Nephron (organoid): ENCODE measurements at regions not wholly inside any gene's neighbourhood (a gene's known extent, or its start where the extent isn't known, plus 50 kb on each side); places are given as distances from the start of the nearest gene placed in this dataset.
A peak's percentile ranks its signal among the peaks of the same experiment; 100 is the strongest.

Experiments used
- H3K27ac Mint-ChIP-seq, 3 experiments: 2 replicates each; pipeline ENCODE4 v1.8.0; 2020; ENCODE audit warnings: mixed read lengths in 3 of 3, mild to moderate bottlenecking in 2 of 3, moderate library complexity in 1 of 3
- H3K27me3 Mint-ChIP-seq: 2 replicates; pipeline ENCODE4 v1.8.0; 2021; ENCODE audit warnings: low read depth, mild to moderate bottlenecking, moderate library complexity, mixed read lengths
- H3K36me3 Mint-ChIP-seq: 2 replicates; pipeline ENCODE4 v1.8.0; 2020; ENCODE audit warnings: low read depth, mixed read lengths
- H3K4me1 Mint-ChIP-seq: 2 replicates; pipeline ENCODE4 v1.8.0; 2020; ENCODE audit warnings: mixed read lengths
- H3K4me3 Mint-ChIP-seq, 3 experiments: 2 replicates each; pipeline ENCODE4 v1.8.0; 2020; ENCODE audit warnings: mild to moderate bottlenecking in 3 of 3, mixed read lengths in 3 of 3, moderate library complexity in 2 of 3
- H3K9me3 Mint-ChIP-seq: 2 replicates; pipeline ENCODE4 v1.8.0; 2020; ENCODE audit warnings: mixed read lengths
- TF ChIP-seq, protein P1 (sequence below), 3 experiments: fragments of 200-600 bp; sonication (generic); IDR thresholded peaks; one replicate each; pipeline ENCODE4 v1.5.0; 2021; ENCODE audit warnings: antibody characterized with exemption in 3 of 3; ENCODE audit not compliant: unreplicated experiment in 3 of 3

DNA sequence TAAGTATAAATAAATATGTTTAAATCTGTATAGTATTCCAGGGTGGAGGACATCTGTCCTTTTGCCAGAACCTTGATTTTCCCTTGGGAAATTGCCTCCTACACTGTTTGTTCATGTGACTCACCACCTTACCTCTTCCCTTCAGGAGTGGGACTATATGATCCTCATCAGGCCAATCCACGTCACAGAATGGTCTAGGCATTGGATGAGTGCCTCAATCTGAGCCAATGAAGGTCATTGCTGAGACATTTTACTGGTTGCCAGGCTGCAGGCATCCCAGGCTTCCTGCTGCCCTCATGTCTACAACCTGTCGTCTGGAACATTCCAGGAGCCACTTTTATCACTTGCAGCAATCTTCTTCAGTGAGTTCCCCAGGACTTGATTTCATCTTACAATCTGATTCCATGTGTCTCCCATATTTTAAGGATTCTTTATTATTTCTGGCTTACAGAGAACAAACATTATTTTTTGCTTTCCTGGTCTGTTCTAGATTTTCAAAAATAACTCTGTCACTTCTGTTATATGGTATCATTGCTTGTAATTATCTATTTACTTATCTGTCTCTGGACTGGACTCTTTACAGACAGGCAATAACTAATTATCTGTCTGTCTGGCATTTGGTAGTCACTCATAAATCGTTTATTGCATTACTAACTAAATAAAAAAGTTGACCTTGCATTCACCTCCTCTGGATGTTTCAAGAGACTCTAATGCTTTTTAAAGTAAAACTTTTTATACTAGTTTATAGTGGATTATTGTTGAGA lies 107.3 kb upstream of the APC start:
- H3K36me3 Mint-ChIP-seq: no peaks in the 10 kb centered on the region
- TF ChIP-seq, protein P1, sequence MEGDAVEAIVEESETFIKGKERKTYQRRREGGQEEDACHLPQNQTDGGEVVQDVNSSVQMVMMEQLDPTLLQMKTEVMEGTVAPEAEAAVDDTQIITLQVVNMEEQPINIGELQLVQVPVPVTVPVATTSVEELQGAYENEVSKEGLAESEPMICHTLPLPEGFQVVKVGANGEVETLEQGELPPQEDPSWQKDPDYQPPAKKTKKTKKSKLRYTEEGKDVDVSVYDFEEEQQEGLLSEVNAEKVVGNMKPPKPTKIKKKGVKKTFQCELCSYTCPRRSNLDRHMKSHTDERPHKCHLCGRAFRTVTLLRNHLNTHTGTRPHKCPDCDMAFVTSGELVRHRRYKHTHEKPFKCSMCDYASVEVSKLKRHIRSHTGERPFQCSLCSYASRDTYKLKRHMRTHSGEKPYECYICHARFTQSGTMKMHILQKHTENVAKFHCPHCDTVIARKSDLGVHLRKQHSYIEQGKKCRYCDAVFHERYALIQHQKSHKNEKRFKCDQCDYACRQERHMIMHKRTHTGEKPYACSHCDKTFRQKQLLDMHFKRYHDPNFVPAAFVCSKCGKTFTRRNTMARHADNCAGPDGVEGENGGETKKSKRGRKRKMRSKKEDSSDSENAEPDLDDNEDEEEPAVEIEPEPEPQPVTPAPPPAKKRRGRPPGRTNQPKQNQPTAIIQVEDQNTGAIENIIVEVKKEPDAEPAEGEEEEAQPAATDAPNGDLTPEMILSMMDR (IDR thresholded peaks at IDR 0.05; ENCODE audit: unreplicated experiment in 3 of 3): no peak
- H3K9me3 Mint-ChIP-seq: no peaks in the 10 kb centered on the region
- no peak overlapping the region for H3K4me3 Mint-ChIP-seq
- H3K4me1 Mint-ChIP-seq: peaks cover 54% of the 10 kb centered on the region
- H3K27me3 Mint-ChIP-seq: no peaks in the 10 kb centered on the region
- H3K27ac Mint-ChIP-seq: peak overlapping the region in 2 of 3 experiments; percentile 27 to 79

DNA sequence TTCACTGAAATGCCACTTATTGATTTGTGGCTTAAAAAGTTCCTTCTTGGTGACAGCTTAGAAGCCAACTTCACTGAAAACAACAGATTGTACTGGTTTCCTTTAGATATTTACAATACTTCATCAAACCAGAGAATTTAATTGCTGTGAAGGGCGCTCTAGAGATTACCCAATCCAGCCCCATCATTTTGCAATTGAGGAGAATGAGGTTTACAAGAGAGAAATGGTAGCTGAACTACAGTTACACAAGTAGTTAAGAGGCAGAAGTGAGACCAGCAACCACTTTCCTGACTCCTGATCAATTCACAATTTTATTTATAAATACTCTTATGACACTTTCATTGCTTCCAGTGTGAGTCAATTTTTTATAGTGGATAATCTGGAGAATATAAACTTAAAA lies 103.5 kb upstream of the APC start:
- Mint-ChIP-seq H3K9me3 (no peaks in the 10 kb centered on the region), H3K27me3 (no peaks in the 10 kb centered on the region), H3K36me3 (no peaks in the 10 kb centered on the region), H3K4me3 (no peak overlapping the region), H3K27ac (peak overlapping the region in 1 of 3 experiments; percentile 86), H3K4me1 (peaks cover 51% of the 10 kb centered on the region)
- TF ChIP-seq, protein P1 (IDR thresholded peaks at IDR 0.05; ENCODE audit: unreplicated experiment in 3 of 3): no peak

DNA sequence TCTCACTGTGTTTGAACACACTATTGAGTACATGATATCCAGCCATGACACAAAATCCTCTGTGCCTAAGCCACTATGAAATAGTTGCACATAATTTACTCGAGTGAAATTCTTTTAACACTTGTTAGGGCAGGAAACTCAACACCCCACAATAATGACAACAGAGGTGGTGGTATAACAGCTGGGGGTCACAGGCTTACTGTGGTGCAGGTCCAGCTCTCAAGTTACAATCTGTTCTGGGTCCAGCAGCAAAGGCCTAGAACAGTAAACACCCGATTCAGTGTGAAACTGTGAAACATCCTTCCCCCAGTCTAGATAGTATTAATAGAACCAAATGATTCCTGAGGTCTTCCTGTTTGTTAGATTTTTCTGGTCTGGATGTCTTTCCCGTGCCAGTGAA lies 102.9 kb upstream of the APC start:
- H3K27ac Mint-ChIP-seq: peak overlapping the region; percentile 86 to 90 (median 90)
- H3K9me3 Mint-ChIP-seq: no peaks in the 10 kb centered on the region
- TF ChIP-seq, protein P1 (IDR thresholded peaks at IDR 0.05; ENCODE audit: unreplicated experiment in 3 of 3): no peak
- no peaks in the 10 kb centered on the region for H3K27me3 Mint-ChIP-seq
- H3K4me1 Mint-ChIP-seq: peaks cover 48% of the 10 kb centered on the region
- H3K36me3 Mint-ChIP-seq: no peaks in the 10 kb centered on the region
- no peak overlapping the region for H3K4me3 Mint-ChIP-seq

DNA sequence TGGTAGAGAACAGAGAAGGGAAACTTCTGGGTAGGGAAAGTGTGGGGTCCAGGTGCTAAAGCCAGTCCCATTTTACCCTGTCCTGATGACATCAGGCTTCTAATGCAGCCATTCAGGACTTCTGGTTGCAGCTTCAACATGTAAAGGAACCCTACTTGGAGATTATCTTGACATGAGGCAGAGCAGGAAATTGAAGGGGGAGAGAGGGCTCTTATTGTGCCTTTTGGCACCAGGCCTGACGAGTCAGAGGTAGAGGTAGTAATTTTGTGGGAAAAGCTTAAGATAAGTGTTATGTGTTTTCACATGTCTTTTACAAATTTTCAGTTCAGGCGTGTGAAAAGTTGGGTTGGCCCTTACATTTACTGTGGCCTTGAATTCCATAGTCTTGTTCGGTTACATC lies 102.4 kb upstream of the APC start:
- H3K4me1 Mint-ChIP-seq: peaks cover 51% of the 10 kb centered on the region
- H3K27ac Mint-ChIP-seq: peak overlapping the region; percentile 83 to 90 (median 86)
- TF ChIP-seq, protein P1 (IDR thresholded peaks at IDR 0.05; ENCODE audit: unreplicated experiment in 3 of 3): no peak
- no peaks in the 10 kb centered on the region for H3K36me3 Mint-ChIP-seq
- H3K9me3 Mint-ChIP-seq: no peaks in the 10 kb centered on the region
- H3K4me3 Mint-ChIP-seq: no peak overlapping the region
- H3K27me3 Mint-ChIP-seq: no peaks in the 10 kb centered on the region

DNA sequence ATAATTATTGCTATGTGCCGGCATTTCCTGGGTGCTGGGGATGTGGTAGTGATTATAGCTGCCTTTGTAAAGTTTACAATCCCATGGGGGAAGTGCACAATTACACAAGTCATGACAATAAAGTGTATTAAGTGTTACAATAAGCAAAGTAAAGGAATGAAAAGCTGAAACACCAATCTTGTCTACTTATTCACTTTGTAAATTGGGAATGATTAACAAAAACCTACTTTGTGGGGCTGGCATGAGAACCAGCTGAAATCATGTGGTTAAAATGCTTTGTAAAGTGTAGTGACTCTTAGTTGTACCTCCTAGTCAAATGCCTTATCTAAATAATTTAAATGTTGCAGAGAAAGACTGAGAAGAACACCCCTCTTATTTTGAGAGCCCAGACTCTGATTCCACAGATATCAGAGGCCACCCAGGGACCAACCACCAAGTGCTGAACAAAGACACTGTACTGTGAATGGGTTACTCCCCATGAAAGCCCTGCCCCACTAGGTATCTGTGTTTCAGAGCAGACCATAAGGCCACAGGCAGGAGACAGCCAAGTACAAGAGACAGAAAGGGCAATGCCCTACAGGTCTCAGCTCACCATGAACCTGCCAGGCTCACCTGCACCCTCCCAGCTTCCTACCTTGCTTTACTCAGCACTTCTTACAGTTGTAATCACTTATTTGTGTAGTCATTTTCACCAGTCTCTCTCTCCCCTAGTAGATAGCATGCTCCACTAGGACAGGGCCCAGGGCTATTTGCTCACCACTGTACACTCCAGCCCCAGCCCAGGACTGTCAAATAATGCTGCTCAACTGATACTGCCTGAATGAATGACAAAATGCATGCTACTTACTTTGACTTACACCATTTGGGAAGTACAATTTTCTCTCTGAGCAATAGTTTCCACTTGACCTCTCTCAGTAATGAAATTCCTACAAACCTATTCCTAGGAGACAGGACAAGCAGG lies 101.6 kb upstream of the APC start:
- Mint-ChIP-seq H3K27me3 (no peaks in the 10 kb centered on the region), H3K4me1 (peaks cover 51% of the 10 kb centered on the region), H3K27ac (peak overlapping the region; percentile 85 to 90 (median 86)), H3K36me3 (no peaks in the 10 kb centered on the region), H3K9me3 (no peaks in the 10 kb centered on the region), H3K4me3 (no peak overlapping the region)
- TF ChIP-seq, protein P1 (IDR thresholded peaks at IDR 0.05; ENCODE audit: unreplicated experiment in 3 of 3): no peak
